PC-3 (cell line): ENCODE measurements at regions not wholly inside any gene's neighbourhood (a gene's known extent, or its start where the extent isn't known, plus 50 kb on each side); places are given as distances from the start of the nearest gene placed in this dataset.

Experiments
- ATAC-seq: fragments of 200-7000 bp; cut with Tn5 transposase; 2 replicates; pipeline ENCODE4 v1.9.1; 2020; ENCODE audit warnings: mild to moderate bottlenecking, moderate library complexity
- BruUV-seq: library from RNA; stranded (reverse); fragments of 400-500 nt; replicated peaks from 2 replicates; lab custom pipeline; 2021; lab: Mats Ljungman, UMichigan
- CTCF ChIA-PET: fragments of 300-600 bp; sonication (Branson Sonifier 250); formaldehyde crosslinking; loops from one replicate; lab custom pipeline; 2022; ENCODE audit warnings: antibody characterized with exemption; lab: Charles Lee
- POLR2A ChIA-PET: fragments of 300-600 bp; sonication (Branson Sonifier 250); formaldehyde crosslinking; loops from one replicate; lab custom pipeline; 2022; ENCODE audit warnings: antibody characterized with exemption; ENCODE audit not compliant: unreplicated experiment; lab: Charles Lee
- DNase-seq: peaks from one replicate; pipeline ENCODE4 v3.0.0-alpha.2; 2015
- H2AFZ ChIP-seq: fragments of 300-600 bp; sonication (generic); 2 replicates; pipeline ENCODE4 v1.6.0; 2016; ENCODE audit warnings: antibody characterized with exemption, low read length
- H3F3A ChIP-seq: fragments of 300-600 bp; sonication (generic); one replicate; pipeline ENCODE4 v1.6.0; 2017; ENCODE audit warnings: antibody characterized with exemption, low read length, control low read depth, mild to moderate bottlenecking; ENCODE audit not compliant: unreplicated experiment
- H3K27ac ChIP-seq: fragments of 300-600 bp; sonication (generic); 2 replicates; pipeline ENCODE4 v1.5.1; 2016; ENCODE audit warnings: mild to moderate bottlenecking, low read length
- H3K27me3 ChIP-seq: fragments of 300-600 bp; sonication (generic); 2 replicates; pipeline ENCODE4 v1.6.1; 2016; ENCODE audit warnings: low read length, mixed read lengths
- H3K36me3 ChIP-seq: fragments of 300-600 bp; sonication (generic); 2 replicates; pipeline ENCODE4 v1.6.1; 2016; ENCODE audit warnings: low read depth, mixed run types, low read length, mixed read lengths
- H3K4me1 ChIP-seq: fragments of 300-600 bp; sonication (generic); 2 replicates; pipeline ENCODE4 v1.5.1; 2016; ENCODE audit warnings: low read length; ENCODE audit not compliant: insufficient read depth
- H3K4me2 ChIP-seq: fragments of 300-600 bp; sonication (generic); 2 replicates; pipeline ENCODE4 v1.6.0; 2016; ENCODE audit warnings: low read length
- H3K4me3 ChIP-seq: fragments of 300-600 bp; sonication (generic); 2 replicates; pipeline ENCODE4 v1.5.1; 2016; ENCODE audit warnings: mild to moderate bottlenecking, low read length, mixed read lengths
- H3K79me2 ChIP-seq: fragments of 300-600 bp; sonication (generic); 2 replicates; pipeline ENCODE4 v1.6.1; 2017; ENCODE audit warnings: low read length, mixed read lengths
- H3K9ac ChIP-seq: fragments of 300-600 bp; sonication (generic); 2 replicates; pipeline ENCODE4 v1.6.0; 2016; ENCODE audit warnings: mild to moderate bottlenecking, low read length
- H3K9me2 ChIP-seq: fragments of 300-600 bp; sonication (generic); replicated peaks from 2 replicates; pipeline ENCODE4 v1.6.1; 2016; ENCODE audit warnings: mixed run types, low read length, mixed read lengths
- H3K9me3 ChIP-seq: fragments of 300-600 bp; sonication (generic); 2 replicates; pipeline ENCODE4 v1.6.1; 2016; ENCODE audit warnings: low read length, mixed read lengths
- H4K20me1 ChIP-seq: fragments of 300-600 bp; sonication (generic); 2 replicates; pipeline ENCODE4 v1.6.1; 2016; ENCODE audit warnings: low read length, mixed read lengths
- EZH2 ChIP-seq: fragments of 300-600 bp; sonication (generic); IDR thresholded peaks from one replicate; pipeline ENCODE4 v1.6.1; 2017; ENCODE audit warnings: antibody characterized with exemption, mild to moderate bottlenecking, low read length; ENCODE audit not compliant: unreplicated experiment
- EZH2phosphoT487 ChIP-seq: fragments of 300-600 bp; sonication (generic); IDR thresholded peaks from 2 replicates; pipeline ENCODE4 v1.6.1; 2018; ENCODE audit warnings: mild to moderate bottlenecking, antibody characterized with exemption, low read length, borderline replicate concordance
- intact Hi-C: fragments of 100-400 bp; cut with micrococcal nuclease; formaldehyde crosslinking; loops from 2 replicates; pipeline ENCODE4 v1.9.0; 2023
- TF ChIP-seq, protein P1 (sequence below): fragments of 300-600 bp; sonication (generic); conservative IDR thresholded peaks from 2 replicates; pipeline ENCODE4 v1.5.1; 2017; ENCODE audit warnings: antibody characterized with exemption, low read depth, mild to moderate bottlenecking, low read length

DNA sequence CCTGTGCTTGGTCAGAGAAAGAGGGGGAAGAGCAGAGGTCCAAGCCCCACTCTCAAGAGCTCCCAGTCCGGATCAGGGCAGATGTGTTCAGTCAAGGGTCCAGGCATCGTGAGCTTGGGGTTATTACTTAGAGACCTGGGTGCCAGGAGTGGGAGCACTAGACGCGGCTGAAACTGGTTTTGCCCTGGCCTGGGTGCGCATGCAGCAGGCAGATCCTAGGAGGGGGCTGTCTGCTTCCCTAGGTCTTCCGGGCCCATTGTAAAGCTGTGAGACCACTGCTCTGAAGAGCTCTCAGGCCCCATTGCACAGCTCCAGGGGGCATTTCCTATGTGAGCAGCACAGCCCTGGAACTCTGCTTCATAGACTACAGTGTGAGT is 204.9 kb upstream of the LINGO1 start:
- Histone ChIP-seq H2AFZ (no peak overlapping the region), H4K20me1 (no peaks in the 10 kb centered on the region), H3K9me3 (no peaks in the 10 kb centered on the region), H3K27ac (no peak overlapping the region), H3K36me3 (no peaks in the 10 kb centered on the region), H3K4me1 (peaks cover 14% of the 10 kb centered on the region), H3K27me3 (peaks cover 17% of the 10 kb centered on the region), H3F3A (no peaks in the 10 kb centered on the region), H3K4me2 (no peak overlapping the region), H3K9ac (no peak overlapping the region), H3K9me2 (no peaks in the 10 kb centered on the region), H3K79me2 (no peaks in the 10 kb centered on the region), H3K4me3 (no peak overlapping the region)
- POLR2A ChIA-PET: no interaction called here
- CTCF ChIA-PET: no interaction called here
- no peak for ATAC-seq
- intact Hi-C loops: no loop called here
- DNase-seq: no peak
- BruUV-seq: no TSS peak
- TF ChIP-seq EZH2phosphoT487 (no peak), EZH2 (no peak)
- TF ChIP-seq, protein P1, sequence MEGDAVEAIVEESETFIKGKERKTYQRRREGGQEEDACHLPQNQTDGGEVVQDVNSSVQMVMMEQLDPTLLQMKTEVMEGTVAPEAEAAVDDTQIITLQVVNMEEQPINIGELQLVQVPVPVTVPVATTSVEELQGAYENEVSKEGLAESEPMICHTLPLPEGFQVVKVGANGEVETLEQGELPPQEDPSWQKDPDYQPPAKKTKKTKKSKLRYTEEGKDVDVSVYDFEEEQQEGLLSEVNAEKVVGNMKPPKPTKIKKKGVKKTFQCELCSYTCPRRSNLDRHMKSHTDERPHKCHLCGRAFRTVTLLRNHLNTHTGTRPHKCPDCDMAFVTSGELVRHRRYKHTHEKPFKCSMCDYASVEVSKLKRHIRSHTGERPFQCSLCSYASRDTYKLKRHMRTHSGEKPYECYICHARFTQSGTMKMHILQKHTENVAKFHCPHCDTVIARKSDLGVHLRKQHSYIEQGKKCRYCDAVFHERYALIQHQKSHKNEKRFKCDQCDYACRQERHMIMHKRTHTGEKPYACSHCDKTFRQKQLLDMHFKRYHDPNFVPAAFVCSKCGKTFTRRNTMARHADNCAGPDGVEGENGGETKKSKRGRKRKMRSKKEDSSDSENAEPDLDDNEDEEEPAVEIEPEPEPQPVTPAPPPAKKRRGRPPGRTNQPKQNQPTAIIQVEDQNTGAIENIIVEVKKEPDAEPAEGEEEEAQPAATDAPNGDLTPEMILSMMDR: no peak

DNA sequence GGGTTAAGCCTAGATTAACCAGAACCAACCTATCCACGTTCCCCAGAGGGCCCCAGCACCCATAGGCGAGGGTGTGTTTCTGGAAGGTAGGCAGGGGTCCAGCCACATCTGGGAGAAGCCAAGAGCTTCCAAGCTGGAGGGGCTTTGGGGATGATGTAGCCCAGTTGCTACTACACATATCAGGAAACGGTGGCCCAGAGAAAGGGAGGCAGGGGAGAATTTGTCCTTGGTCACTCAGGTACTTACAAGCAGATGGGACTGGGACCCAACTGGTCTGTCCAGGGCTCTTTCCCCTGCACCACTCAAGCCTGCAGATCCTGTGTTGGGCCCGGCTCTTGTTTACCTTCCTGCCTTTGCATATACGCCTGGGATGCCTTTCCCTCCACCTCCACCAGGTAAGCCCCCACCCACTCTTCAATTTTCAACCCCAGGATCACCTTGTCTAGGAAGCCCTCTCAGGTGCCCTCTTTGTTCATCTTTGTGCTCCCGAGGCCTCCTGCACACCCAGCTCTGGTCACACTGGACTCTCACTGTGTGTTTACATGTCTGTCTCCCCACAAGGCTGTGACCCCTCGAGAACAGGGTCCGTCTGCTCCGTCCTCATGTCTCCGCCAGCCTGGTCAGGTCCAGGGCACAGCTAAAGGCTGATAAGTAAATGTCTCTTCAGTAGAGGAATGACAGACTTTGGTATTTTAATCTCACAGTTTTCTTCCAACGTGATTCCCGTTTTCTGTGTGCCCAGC is 204.4 kb upstream of the LINGO1 start:
- H3K79me2 ChIP-seq: no peaks in the 10 kb centered on the region
- no peak overlapping the region for H2AFZ ChIP-seq
- peaks cover 14% of the 10 kb centered on the region for H3K4me1 ChIP-seq
- no peaks in the 10 kb centered on the region for H3K9me3 ChIP-seq
- no peak overlapping the region for H3K4me3 ChIP-seq
- no peaks in the 10 kb centered on the region for H3K36me3 ChIP-seq
- intact Hi-C loops: no loop called here
- H3K4me2 ChIP-seq: no peak overlapping the region
- no TSS peak for BruUV-seq
- H3K27ac ChIP-seq: no peak overlapping the region
- H3F3A ChIP-seq: no peaks in the 10 kb centered on the region
- H3K27me3 ChIP-seq: peaks cover 17% of the 10 kb centered on the region
- ChIA-PET CTCF (no interaction called here), POLR2A (no interaction called here)
- TF ChIP-seq EZH2phosphoT487: no peak
- no peak for TF ChIP-seq EZH2
- TF ChIP-seq, protein P1: no peak
- H4K20me1 ChIP-seq: no peaks in the 10 kb centered on the region
- DNase-seq: no peak
- H3K9ac ChIP-seq: no peak overlapping the region
- no peak for ATAC-seq
- no peaks in the 10 kb centered on the region for H3K9me2 ChIP-seq

DNA sequence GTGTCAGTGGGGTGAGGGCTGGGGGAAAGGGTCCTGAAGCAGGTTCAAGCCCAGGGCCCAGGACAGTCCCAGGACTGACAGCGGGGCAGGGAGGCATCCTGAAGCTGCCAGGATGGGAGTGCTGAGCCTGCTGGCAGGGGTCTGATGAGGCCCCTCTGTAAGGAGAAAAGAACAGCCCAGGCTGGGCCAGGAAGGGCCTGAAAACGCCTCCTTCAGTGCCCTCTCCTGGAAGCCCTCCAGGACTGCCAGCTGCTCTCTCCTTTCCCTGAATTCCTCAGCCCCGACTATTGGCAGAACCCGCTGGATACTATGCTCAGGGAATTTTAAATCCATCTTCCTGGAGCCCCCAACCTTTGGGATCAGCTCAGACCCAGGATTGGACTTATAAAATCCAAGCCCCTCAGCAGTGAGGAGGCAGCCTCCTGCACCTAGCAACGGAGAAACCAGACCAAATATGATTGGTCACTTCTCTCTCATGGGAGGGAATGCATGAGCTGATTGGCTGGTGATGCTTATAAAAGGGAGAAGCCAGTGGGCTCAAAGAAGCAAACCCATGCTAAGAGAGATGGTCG is 203.5 kb upstream of the LINGO1 start:
- Histone ChIP-seq H3K4me2 (no peak overlapping the region), H3K4me1 (peaks cover 5% of the 10 kb centered on the region), H3F3A (no peaks in the 10 kb centered on the region), H2AFZ (no peak overlapping the region), H3K27me3 (peaks cover 17% of the 10 kb centered on the region), H3K27ac (no peak overlapping the region), H3K79me2 (no peaks in the 10 kb centered on the region), H3K9ac (no peak overlapping the region), H3K4me3 (no peak overlapping the region), H3K9me2 (no peaks in the 10 kb centered on the region), H4K20me1 (no peaks in the 10 kb centered on the region), H3K36me3 (no peaks in the 10 kb centered on the region), H3K9me3 (no peaks in the 10 kb centered on the region)
- BruUV-seq: no TSS peak
- TF ChIP-seq EZH2phosphoT487 (no peak), EZH2 (no peak)
- TF ChIP-seq, protein P1: no peak
- ATAC-seq (no peak), DNase-seq (peak; percentile 7)
- ChIA-PET CTCF (no interaction called here), POLR2A (no interaction called here)
- intact Hi-C loops: no loop called here
